Suppressor macrophage treated with lipopolysaccharide for 4 hours (primary cell): ENCODE measurements at regions not wholly inside any gene's neighbourhood (a gene's known extent, or its start where the extent isn't known, plus 50 kb on each side); places are given as distances from the start of the nearest gene placed in this dataset.
"Not testable (repeated sequence)": the region's sequence is repeated elsewhere in the genome, so short reads cannot be mapped to it uniquely, and the experiment has no call there.

Experiments
- DNase-seq: peaks from one replicate; pipeline ENCODE4 v3.0.0-alpha.2; 2020

GRCh38 chr1:5620997-5621396 is 371.2 kb downstream of the NPHP4 start:
- DNase-seq, result no peak

GRCh38 chr1:5620418-5620817 is 371.8 kb downstream of the NPHP4 start:
- DNase-seq, result no peak

GRCh38 chr1:5619469-5619868 is 372.8 kb downstream of the NPHP4 start:
- DNase-seq, result no peak

- DNase-seq, result no peak
These were observed 374.7 kb downstream of the NPHP4 start for GRCh38 chr1:5617546-5617945.

- DNase-seq, result no peak
These were observed 375.1 kb downstream of the NPHP4 start for GRCh38 chr1:5617179-5617520.

- no peak for DNase-seq
These were observed 375.7 kb downstream of the NPHP4 start for GRCh38 chr1:5616366-5617178.

GRCh38 chr1:5615076-5615475 is 377.1 kb downstream of the NPHP4 start:
- no peak for DNase-seq

GRCh38 chr1:5613900-5614299 is 378.3 kb downstream of the NPHP4 start:
- DNase-seq, result no peak

- DNase-seq, result no peak
These were observed 380.4 kb downstream of the NPHP4 start for GRCh38 chr1:5611851-5612250.

- no peak for DNase-seq
These were observed 380.8 kb downstream of the NPHP4 start for GRCh38 chr1:5611431-5611830.

- DNase-seq, result no peak
These were observed 381.8 kb downstream of the NPHP4 start for GRCh38 chr1:5610432-5610831.

- DNase-seq, result no peak
These were observed 388.7 kb downstream of the NPHP4 start for GRCh38 chr1:5603353-5604104.

- not testable (repeated sequence) for DNase-seq
These were observed 389.5 kb downstream of the NPHP4 start for GRCh38 chr1:5602718-5603117.

GRCh38 chr1:5601516-5601915 is 390.7 kb downstream of the NPHP4 start:
- DNase-seq, result no peak

- no peak for DNase-seq
These were observed 392.7 kb downstream of the NPHP4 start for GRCh38 chr1:5599541-5599940.

- DNase-seq, result no peak
These were observed 393.3 kb downstream of the NPHP4 start for GRCh38 chr1:5598824-5599395.

- DNase-seq, result no peak
These were observed 394.0 kb downstream of the NPHP4 start for GRCh38 chr1:5597991-5598823.

- DNase-seq, result no peak
These were observed 394.9 kb downstream of the NPHP4 start for GRCh38 chr1:5597171-5597850.

- no peak for DNase-seq
These were observed 395.6 kb downstream of the NPHP4 start for GRCh38 chr1:5596651-5597050.

GRCh38 chr1:5595531-5596170 is 396.6 kb downstream of the NPHP4 start:
- DNase-seq, result no peak

- no peak for DNase-seq
These were observed 397.9 kb downstream of the NPHP4 start for GRCh38 chr1:5594056-5594956.
